A673 (cell line): ENCODE measurements at regions not wholly inside any gene's neighbourhood (a gene's known extent, or its start where the extent isn't known, plus 50 kb on each side); places are given as distances from the start of the nearest gene placed in this dataset.

Source experiments
- BruUV-seq: library from RNA; stranded (reverse); fragments of 400-500 nt; replicated peaks from 2 replicates; lab custom pipeline; 2021; lab: Mats Ljungman, UMichigan
- CTCF ChIA-PET: fragments of 300-600 bp; sonication (Branson Sonifier 250); formaldehyde crosslinking; loops from one replicate; lab custom pipeline; 2022; ENCODE audit warnings: antibody characterized with exemption; lab: Charles Lee
- POLR2A ChIA-PET: fragments of 300-600 bp; sonication (Branson Sonifier 250); formaldehyde crosslinking; loops from one replicate; lab custom pipeline; 2022; ENCODE audit warnings: antibody characterized with exemption; ENCODE audit not compliant: low non-redundant PET; lab: Charles Lee
- DNase-seq: peaks from one replicate; pipeline ENCODE4 v3.0.0-alpha.2; 2015; ENCODE audit warnings: low spot score
- H3K27ac ChIP-seq: fragments of 200-600 bp; sonication (generic); 2 replicates; pipeline ENCODE4 v1.5.1; 2016; ENCODE audit warnings: mixed run types, low read depth, mild to moderate bottlenecking, mixed read lengths, antibody characterized with exemption, low read length; ENCODE audit not compliant: poor library complexity, severe bottlenecking
- H3K27me3 ChIP-seq: fragments of 200-600 bp; sonication (generic); replicated peaks from 2 replicates; pipeline ENCODE4 v1.6.1; 2017; ENCODE audit warnings: mixed run types, low read depth, mild to moderate bottlenecking, mixed read lengths, antibody characterized with exemption, low read length; ENCODE audit not compliant: insufficient read depth, poor library complexity
- H3K36me3 ChIP-seq: fragments of 200-600 bp; sonication (generic); 2 replicates; pipeline ENCODE4 v1.6.1; 2016; ENCODE audit warnings: mixed run types, mild to moderate bottlenecking, mixed read lengths, antibody characterized with exemption, low read length; ENCODE audit not compliant: insufficient read depth, poor library complexity, severe bottlenecking
- H3K4me1 ChIP-seq: fragments of 200-600 bp; sonication (generic); 2 replicates; pipeline ENCODE4 v1.6.1; 2017; ENCODE audit warnings: mixed run types, mild to moderate bottlenecking, mixed read lengths, antibody characterized with exemption, low read length; ENCODE audit not compliant: insufficient read depth, poor library complexity, severe bottlenecking
- H3K4me3 ChIP-seq: fragments of 200-600 bp; sonication (generic); 2 replicates; pipeline ENCODE4 v1.5.1; 2016; ENCODE audit warnings: low read depth, mixed run types, mild to moderate bottlenecking, mixed read lengths, low read length; ENCODE audit not compliant: poor library complexity, severe bottlenecking
- H3K9me3 ChIP-seq: fragments of 200-600 bp; sonication (generic); 2 replicates; pipeline ENCODE4 v1.6.1; 2016; ENCODE audit warnings: mixed run types, low read depth, mild to moderate bottlenecking, mixed read lengths, antibody characterized with exemption, low read length; ENCODE audit not compliant: poor library complexity, severe bottlenecking
- CTCF ChIP-seq: fragments of 300-800, 200-600 bp; sonication (generic); conservative IDR thresholded peaks from 2 replicates; pipeline ENCODE4 v1.5.1; 2017; ENCODE audit warnings: low read depth, mild to moderate bottlenecking, antibody characterized with exemption, low read length, moderate library complexity, mixed read lengths
- EZH2 ChIP-seq: fragments of 200-600 bp; sonication (generic); IDR thresholded peaks from 2 replicates; pipeline ENCODE4 v1.6.1; 2017; ENCODE audit warnings: borderline replicate concordance, low read depth, mild to moderate bottlenecking, mixed read lengths, antibody characterized with exemption, low read length; ENCODE audit not compliant: poor library complexity, severe bottlenecking
- intact Hi-C: fragments of 100-400 bp; cut with micrococcal nuclease; formaldehyde crosslinking; loops from one replicate; pipeline ENCODE4 v1.10.0; 2022; ENCODE audit not compliant: unreplicated experiment

GRCh38 chr3:41097896-41098496 lies 101.3 kb upstream of the CTNNB1 start:
- BruUV-seq, result no TSS peak
- POLR2A ChIA-PET, result no interaction called here
- no peaks in the 10 kb centered on the region for H3K9me3 ChIP-seq
- H3K4me3 ChIP-seq, result no peak overlapping the region
- H3K27me3 ChIP-seq, result no peaks in the 10 kb centered on the region
- no peak for TF ChIP-seq CTCF
- TF ChIP-seq EZH2, result no peak
- intact Hi-C loops, result no loop called here
- CTCF ChIA-PET, result no interaction called here
- H3K4me1 ChIP-seq, result no peaks in the 10 kb centered on the region
- no peak for DNase-seq
- H3K36me3 ChIP-seq, result no peaks in the 10 kb centered on the region
- no peak overlapping the region for H3K27ac ChIP-seq

- DNase-seq, result no peak
- Histone ChIP-seq H3K36me3 (no peaks in the 10 kb centered on the region), H3K4me1 (no peaks in the 10 kb centered on the region), H3K27me3 (no peaks in the 10 kb centered on the region), H3K27ac (no peak overlapping the region), H3K4me3 (no peak overlapping the region), H3K9me3 (no peaks in the 10 kb centered on the region)
- intact Hi-C loops, result no loop called here
- POLR2A ChIA-PET, result no interaction called here
- TF ChIP-seq CTCF (no peak), EZH2 (no peak)
- no TSS peak for BruUV-seq
- CTCF ChIA-PET, result no interaction called here
These were observed 98.1 kb upstream of the CTNNB1 start for GRCh38 chr3:41101231-41101630.

- no peak for DNase-seq
- no TSS peak for BruUV-seq
These were observed 97.2 kb upstream of the CTNNB1 start for GRCh38 chr3:41102053-41102556.

More at GRCh38 chr3:41102053-41102556, 97.2 kb upstream of the CTNNB1 start:
- CTCF ChIA-PET, result no interaction called here
- no peaks in the 10 kb centered on the region for H3K9me3 ChIP-seq
- TF ChIP-seq EZH2, result no peak
- no peak for TF ChIP-seq CTCF
- H3K27me3 ChIP-seq, result no peaks in the 10 kb centered on the region
- no peak overlapping the region for H3K4me3 ChIP-seq
- POLR2A ChIA-PET, result no interaction called here
- intact Hi-C loops, result no loop called here
- no peak overlapping the region for H3K27ac ChIP-seq
- no peaks in the 10 kb centered on the region for H3K36me3 ChIP-seq
- no peaks in the 10 kb centered on the region for H3K4me1 ChIP-seq
